PC-9 (cell line): ENCODE measurements at regions not wholly inside any gene's neighbourhood (a gene's known extent, or its start where the extent isn't known, plus 50 kb on each side); places are given as distances from the start of the nearest gene placed in this dataset.
"Not testable (repeated sequence)": the region's sequence is repeated elsewhere in the genome, so short reads cannot be mapped to it uniquely, and the experiment has no call there.

Source experiments
- BruUV-seq: library from RNA; stranded (reverse); fragments of 400-500 nt; replicated peaks from 2 replicates; lab custom pipeline; 2021; lab: Mats Ljungman, UMichigan
- CTCF ChIA-PET: fragments of 300-600 bp; sonication (Branson Sonifier 250); formaldehyde crosslinking; loops from one replicate; lab custom pipeline; 2022; ENCODE audit warnings: antibody characterized with exemption; lab: Charles Lee
- POLR2A ChIA-PET: fragments of 300-600 bp; sonication (Branson Sonifier 250); formaldehyde crosslinking; loops from one replicate; lab custom pipeline; 2022; ENCODE audit warnings: antibody characterized with exemption; ENCODE audit not compliant: unreplicated experiment; lab: Charles Lee
- DNase-seq, 2 experiments: peaks; one replicate each; pipeline versions ENCODE4 v3.0.0 to v3.0.0-alpha.2; 2015 to 2022; ENCODE audit warnings: mixed read lengths in 1 of 2
- H2AFZ ChIP-seq: fragments of 200-600 bp; sonication (generic); 2 replicates; pipeline ENCODE4 v1.8.1; 2017; ENCODE audit warnings: antibody characterized with exemption
- H3F3A ChIP-seq: fragments of 200-600 bp; sonication (generic); 2 replicates; pipeline ENCODE4 v1.8.1; 2017; ENCODE audit warnings: antibody characterized with exemption, mild to moderate bottlenecking, low read depth; ENCODE audit not compliant: insufficient read depth
- H3K27ac ChIP-seq: fragments of 200-600 bp; sonication (generic); 2 replicates; pipeline ENCODE4 v1.6.1; 2016; ENCODE audit warnings: mixed run types
- H3K27me3 ChIP-seq: fragments of 200-600 bp; sonication (generic); 2 replicates; pipeline ENCODE4 v1.6.1; 2016; ENCODE audit warnings: low read depth, mixed run types; ENCODE audit not compliant: insufficient read depth
- H3K36me3 ChIP-seq: fragments of 200-600 bp; sonication (generic); 2 replicates; pipeline ENCODE4 v1.6.1; 2016; ENCODE audit warnings: low read depth, mixed run types
- H3K4me1 ChIP-seq: fragments of 200-600 bp; sonication (generic); replicated peaks from 2 replicates; pipeline ENCODE4 v1.6.1; 2016; ENCODE audit warnings: mixed run types; ENCODE audit not compliant: insufficient read depth
- H3K4me2 ChIP-seq: fragments of 200-600 bp; sonication (generic); 2 replicates; pipeline ENCODE4 v1.6.1; 2017; ENCODE audit warnings: mixed run types
- H3K4me3 ChIP-seq: fragments of 200-600 bp; sonication (generic); 2 replicates; pipeline ENCODE4 v1.6.1; 2016; ENCODE audit warnings: mixed run types
- H3K79me2 ChIP-seq: fragments of 200-600 bp; sonication (generic); 2 replicates; pipeline ENCODE4 v1.6.1; 2017; ENCODE audit warnings: low read depth, mixed run types
- H3K9me2 ChIP-seq: fragments of 200-600 bp; sonication (generic); 2 replicates; pipeline ENCODE4 v1.8.1; 2017; ENCODE audit warnings: mild to moderate bottlenecking; ENCODE audit not compliant: insufficient read depth
- H3K9me3 ChIP-seq: fragments of 200-600 bp; sonication (generic); 2 replicates; pipeline ENCODE4 v1.8.1; 2016; ENCODE audit warnings: low read depth; ENCODE audit not compliant: insufficient read depth
- H4K20me1 ChIP-seq: fragments of 200-600 bp; sonication (generic); 2 replicates; pipeline ENCODE4 v1.8.1; 2017; ENCODE audit not compliant: insufficient read depth
- EZH2 ChIP-seq: fragments of 200-600 bp; sonication (generic); IDR thresholded peaks from 2 replicates; pipeline ENCODE4 v1.8.0; 2017; ENCODE audit warnings: antibody characterized with exemption, low read depth
- intact Hi-C: fragments of 100-400 bp; cut with micrococcal nuclease; formaldehyde crosslinking; loops from one replicate; pipeline ENCODE4 v1.10.0; 2022; ENCODE audit not compliant: unreplicated experiment
- TF ChIP-seq, protein P1 (sequence below): fragments of 200-600 bp; sonication (generic); conservative IDR thresholded peaks from 2 replicates; pipeline ENCODE4 v1.6.1; 2017; ENCODE audit warnings: mixed run types, antibody characterized with exemption, mild to moderate bottlenecking, moderate library complexity

DNA sequence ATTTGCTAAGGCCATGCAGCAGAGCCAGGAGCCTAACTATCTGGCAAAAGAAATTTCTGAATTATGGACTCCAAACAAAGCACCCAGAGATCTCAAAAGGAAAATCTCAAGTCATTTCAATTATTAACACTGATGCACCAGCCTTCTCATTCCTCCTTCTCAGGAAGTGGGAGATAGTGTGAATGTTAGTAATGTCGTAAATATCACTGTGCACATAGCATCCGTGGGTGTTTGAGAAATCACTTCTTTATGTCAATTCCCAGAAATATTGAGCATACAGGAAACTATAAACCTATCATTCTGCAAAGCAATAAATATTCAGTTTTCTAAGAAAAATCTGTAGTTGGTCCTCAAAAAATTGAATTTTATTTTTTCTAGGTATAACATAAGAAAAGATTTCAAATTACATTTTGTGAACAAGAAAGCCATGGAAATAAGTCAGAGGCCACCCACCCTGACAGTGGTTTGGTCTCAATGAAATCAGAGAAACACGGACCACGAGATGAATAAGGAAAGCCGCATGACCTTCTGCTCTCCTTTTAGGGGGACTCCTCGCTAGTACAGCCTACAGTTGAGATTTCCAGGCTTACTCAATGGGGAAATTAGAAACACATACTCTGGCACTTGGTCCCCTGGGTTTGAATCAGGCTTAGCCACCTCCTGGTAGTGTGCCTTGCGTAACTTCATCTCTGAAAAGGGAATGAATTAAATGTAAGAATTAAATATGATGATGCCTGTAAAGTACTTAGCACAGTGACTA is 120.6 kb downstream of the DIRAS2 start:
- POLR2A ChIA-PET, result no interaction called here

DNA sequence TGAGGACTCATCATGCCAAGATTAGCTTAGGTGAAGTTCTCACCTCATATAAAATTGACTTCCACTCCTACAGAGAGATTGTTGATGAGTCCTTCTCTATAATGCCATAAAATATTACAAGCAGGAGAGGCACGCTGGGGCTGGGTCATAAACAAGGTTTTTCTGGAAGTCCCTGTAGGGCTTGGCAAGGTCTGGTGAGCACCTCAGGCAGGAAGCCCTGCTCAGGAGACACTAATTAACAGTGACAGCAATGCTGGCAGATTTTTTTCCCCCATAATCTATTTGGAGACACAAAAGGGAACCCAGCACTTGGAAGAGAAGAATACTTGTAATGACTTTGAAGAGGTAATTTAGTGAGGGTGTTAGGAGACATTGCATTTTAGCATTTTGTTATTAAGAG is 118.7 kb downstream of the DIRAS2 start:
- Histone ChIP-seq H3K4me2 (no peak overlapping the region), H4K20me1 (no peaks in the 10 kb centered on the region), H3F3A (no peaks in the 10 kb centered on the region), H3K27me3 (no peaks in the 10 kb centered on the region), H3K4me1 (peaks cover 9% of the 10 kb centered on the region; the same call in 1 of the 2 replicates), H3K9me3 (0 out of 2 replicates have a peak, but pooled peaks cover 3% of the 10 kb centered on the region), H3K4me3 (no peak overlapping the region), H3K79me2 (no peaks in the 10 kb centered on the region), H3K36me3 (no peaks in the 10 kb centered on the region), H3K9me2 (no peaks in the 10 kb centered on the region), H3K27ac (no peak overlapping the region), H2AFZ (0 out of 2 replicates have a peak overlapping the region, but pooled peaks have one; percentile 45)
- no peak for DNase-seq
- ChIA-PET CTCF (no interaction called here), POLR2A (no interaction called here)
- no peak for TF ChIP-seq EZH2
- TF ChIP-seq, protein P1, sequence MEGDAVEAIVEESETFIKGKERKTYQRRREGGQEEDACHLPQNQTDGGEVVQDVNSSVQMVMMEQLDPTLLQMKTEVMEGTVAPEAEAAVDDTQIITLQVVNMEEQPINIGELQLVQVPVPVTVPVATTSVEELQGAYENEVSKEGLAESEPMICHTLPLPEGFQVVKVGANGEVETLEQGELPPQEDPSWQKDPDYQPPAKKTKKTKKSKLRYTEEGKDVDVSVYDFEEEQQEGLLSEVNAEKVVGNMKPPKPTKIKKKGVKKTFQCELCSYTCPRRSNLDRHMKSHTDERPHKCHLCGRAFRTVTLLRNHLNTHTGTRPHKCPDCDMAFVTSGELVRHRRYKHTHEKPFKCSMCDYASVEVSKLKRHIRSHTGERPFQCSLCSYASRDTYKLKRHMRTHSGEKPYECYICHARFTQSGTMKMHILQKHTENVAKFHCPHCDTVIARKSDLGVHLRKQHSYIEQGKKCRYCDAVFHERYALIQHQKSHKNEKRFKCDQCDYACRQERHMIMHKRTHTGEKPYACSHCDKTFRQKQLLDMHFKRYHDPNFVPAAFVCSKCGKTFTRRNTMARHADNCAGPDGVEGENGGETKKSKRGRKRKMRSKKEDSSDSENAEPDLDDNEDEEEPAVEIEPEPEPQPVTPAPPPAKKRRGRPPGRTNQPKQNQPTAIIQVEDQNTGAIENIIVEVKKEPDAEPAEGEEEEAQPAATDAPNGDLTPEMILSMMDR, result no peak
- intact Hi-C loops, result no loop called here
- BruUV-seq, result no TSS peak

More for the DNA sequence above, 120.6 kb downstream of the DIRAS2 start:
- Histone ChIP-seq H2AFZ (no peak overlapping the region), H3K27ac (no peak overlapping the region), H3K79me2 (no peaks in the 10 kb centered on the region), H3K27me3 (no peaks in the 10 kb centered on the region), H3K36me3 (no peaks in the 10 kb centered on the region), H3K9me3 (no peaks in the 10 kb centered on the region), H3F3A (peaks cover under 1% of the 10 kb centered on the region; the same call in 1 of the 2 replicates), H3K4me1 (peaks cover 28% of the 10 kb centered on the region), H3K9me2 (no peaks in the 10 kb centered on the region), H4K20me1 (no peaks in the 10 kb centered on the region), H3K4me2 (no peak overlapping the region), H3K4me3 (no peak overlapping the region)
- no TSS peak for BruUV-seq
- CTCF ChIA-PET, result no interaction called here
- DNase-seq, result no peak
- intact Hi-C loops, result no loop called here
- TF ChIP-seq, protein P1, result no peak
- TF ChIP-seq EZH2, result no peak

DNA sequence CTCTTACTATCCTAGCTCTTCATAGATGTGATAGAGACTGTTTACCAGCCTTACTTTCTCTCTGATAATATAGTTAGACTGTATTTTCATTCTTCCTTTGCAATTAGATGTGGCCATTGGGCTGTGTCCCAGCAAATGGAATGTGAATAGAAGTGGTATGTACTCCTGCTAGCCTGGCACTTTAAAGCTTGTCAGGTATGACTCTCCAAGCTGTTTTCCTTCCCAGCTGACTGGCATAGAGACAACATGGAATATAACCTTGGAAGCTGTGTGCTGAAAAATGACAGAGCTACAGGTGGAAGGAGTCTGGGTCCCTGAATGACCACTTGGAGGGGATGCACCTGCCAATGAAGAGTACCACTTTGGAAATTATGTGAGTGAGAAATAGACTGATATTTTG is 116.2 kb downstream of the DIRAS2 start:
- no peak for DNase-seq
- Histone ChIP-seq H3F3A (no peaks in the 10 kb centered on the region), H3K79me2 (no peaks in the 10 kb centered on the region), H3K36me3 (no peaks in the 10 kb centered on the region), H3K4me1 (no peaks in the 10 kb centered on the region), H3K27me3 (no peaks in the 10 kb centered on the region), H4K20me1 (no peaks in the 10 kb centered on the region), H3K4me2 (no peak overlapping the region), H3K4me3 (no peak overlapping the region), H3K27ac (no peak overlapping the region), H2AFZ (no peak overlapping the region), H3K9me3 (0 out of 2 replicates have a peak, but pooled peaks cover 3% of the 10 kb centered on the region), H3K9me2 (no peaks in the 10 kb centered on the region; the same call in 1 of the 2 replicates)
- ChIA-PET CTCF (no interaction called here), POLR2A (no interaction called here)
- intact Hi-C loops, result no loop called here
- no TSS peak for BruUV-seq
- no peak for TF ChIP-seq EZH2
- TF ChIP-seq, protein P1, result no peak

DNA sequence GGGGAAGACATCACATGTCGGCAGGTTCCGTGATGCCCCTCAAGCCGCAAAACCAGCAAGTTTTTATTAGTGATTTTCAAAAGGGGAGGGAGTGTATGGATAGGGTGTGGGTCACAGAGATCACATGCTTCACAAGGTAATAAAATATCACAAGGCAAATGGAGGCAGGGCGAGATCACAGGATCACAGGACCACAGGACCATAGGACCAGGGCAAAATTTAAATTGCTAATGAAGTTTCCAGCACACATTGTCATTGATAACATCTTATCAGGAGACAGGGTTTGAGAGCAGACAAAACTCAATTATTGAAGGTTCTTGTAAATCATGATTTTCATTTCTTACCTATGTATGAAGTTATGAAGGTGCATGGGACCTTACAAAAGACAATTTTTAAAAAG is 106.5 kb downstream of the DIRAS2 start:
- H2AFZ ChIP-seq, H3K4me2 ChIP-seq, CTCF ChIA-PET, DNase-seq, BruUV-seq, H3K79me2 ChIP-seq, H3F3A ChIP-seq, H3K9me2 ChIP-seq, H3K27ac ChIP-seq, H3K4me1 ChIP-seq, POLR2A ChIA-PET, H3K27me3 ChIP-seq, intact Hi-C loops, H4K20me1 ChIP-seq, H3K4me3 ChIP-seq, H3K9me3 ChIP-seq, H3K36me3 ChIP-seq: not testable (repeated sequence)
